ENCODE measurements at regions not wholly inside any gene's neighbourhood (a gene's known extent, or its start where the extent isn't known, plus 50 kb on each side); places are given as distances from the start of the nearest gene placed in this dataset.
A peak's percentile ranks its signal among the peaks of the same experiment; 100 is the strongest.

DNA sequence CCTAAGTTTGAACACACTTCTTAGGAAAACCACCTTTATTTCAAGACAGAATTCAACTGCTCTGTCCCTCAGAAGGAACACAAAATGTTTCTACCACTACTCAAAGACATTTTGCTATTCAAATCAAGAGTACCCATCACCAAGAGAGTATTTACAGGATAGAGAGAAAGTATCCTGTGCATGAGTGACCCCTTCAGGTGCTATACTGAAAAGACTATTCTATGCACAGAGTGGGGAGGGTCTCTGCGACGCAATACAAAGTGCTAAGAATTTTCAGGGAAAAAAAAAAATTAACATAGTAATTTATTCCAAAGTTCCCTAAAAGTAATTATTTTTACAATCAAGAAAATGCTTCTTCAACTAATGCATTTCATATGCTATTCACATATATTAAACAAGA lies 346.4 kb upstream of the FAM241A start:
- Histone ChIP-seq H3K4me3 (no peak overlapping the region), H3K36me3 (ENCODE audit: low read depth) (no peaks in the 10 kb centered on the region), H3K4me1 (ENCODE audit: low read depth) (peaks cover 5% of the 10 kb centered on the region), H3K9me3 (no peaks in the 10 kb centered on the region)
- TF ChIP-seq, protein P1, sequence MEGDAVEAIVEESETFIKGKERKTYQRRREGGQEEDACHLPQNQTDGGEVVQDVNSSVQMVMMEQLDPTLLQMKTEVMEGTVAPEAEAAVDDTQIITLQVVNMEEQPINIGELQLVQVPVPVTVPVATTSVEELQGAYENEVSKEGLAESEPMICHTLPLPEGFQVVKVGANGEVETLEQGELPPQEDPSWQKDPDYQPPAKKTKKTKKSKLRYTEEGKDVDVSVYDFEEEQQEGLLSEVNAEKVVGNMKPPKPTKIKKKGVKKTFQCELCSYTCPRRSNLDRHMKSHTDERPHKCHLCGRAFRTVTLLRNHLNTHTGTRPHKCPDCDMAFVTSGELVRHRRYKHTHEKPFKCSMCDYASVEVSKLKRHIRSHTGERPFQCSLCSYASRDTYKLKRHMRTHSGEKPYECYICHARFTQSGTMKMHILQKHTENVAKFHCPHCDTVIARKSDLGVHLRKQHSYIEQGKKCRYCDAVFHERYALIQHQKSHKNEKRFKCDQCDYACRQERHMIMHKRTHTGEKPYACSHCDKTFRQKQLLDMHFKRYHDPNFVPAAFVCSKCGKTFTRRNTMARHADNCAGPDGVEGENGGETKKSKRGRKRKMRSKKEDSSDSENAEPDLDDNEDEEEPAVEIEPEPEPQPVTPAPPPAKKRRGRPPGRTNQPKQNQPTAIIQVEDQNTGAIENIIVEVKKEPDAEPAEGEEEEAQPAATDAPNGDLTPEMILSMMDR (IDR thresholded peaks at IDR 0.05): no peak
- intact Hi-C loops (cut with DNase I, micrococcal nuclease): no loop called here
- no peak for DNase-seq
- ATAC-seq: no peak

DNA sequence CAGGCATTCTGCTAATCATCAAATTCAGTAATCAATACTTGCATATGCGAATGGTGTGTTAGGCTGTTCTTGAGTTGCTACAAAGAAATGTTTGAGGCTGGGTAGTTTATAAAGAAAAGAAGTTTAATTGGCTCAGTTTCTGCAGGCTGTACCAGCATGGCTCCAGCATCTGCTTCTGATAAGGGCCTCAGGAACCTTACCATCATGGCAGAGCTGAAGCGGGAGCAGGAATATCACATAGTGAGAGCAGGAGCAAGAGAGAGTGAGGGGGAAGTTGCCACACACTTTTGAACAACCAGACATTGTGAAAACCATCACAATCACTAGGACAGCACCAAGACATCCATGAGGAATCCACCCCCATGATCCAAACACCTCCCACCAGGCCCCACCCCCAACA lies 344.7 kb upstream of the FAM241A start:
- H3K36me3 ChIP-seq (ENCODE audit: low read depth): no peaks in the 10 kb centered on the region

DNA sequence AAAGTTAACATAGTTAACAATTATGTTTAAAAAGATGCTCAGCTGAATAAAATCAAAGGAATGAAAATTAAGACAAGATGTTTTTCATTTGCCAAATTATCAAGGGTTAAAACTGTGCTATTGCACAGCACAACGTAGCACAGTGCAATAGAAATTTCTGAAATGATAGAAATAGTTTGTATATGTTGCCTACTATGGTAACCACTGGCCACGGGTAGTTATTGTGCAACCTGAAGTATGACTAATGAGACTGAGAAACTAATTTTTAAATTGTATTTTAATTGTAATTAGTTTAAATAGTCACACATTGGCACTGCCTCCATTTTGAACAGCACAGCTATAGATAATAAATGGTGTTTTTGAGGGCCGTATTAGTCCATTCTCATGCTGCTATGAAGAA lies 343.1 kb upstream of the FAM241A start:
- ATAC-seq: no peak
- Histone ChIP-seq H3K4me1 (ENCODE audit: low read depth) (peaks cover 4% of the 10 kb centered on the region), H3K9me3 (no peaks in the 10 kb centered on the region), H3K4me3 (no peak overlapping the region), H3K36me3 (ENCODE audit: low read depth) (no peaks in the 10 kb centered on the region)
- TF ChIP-seq, protein P1 (IDR thresholded peaks at IDR 0.05): no peak
- no peak for DNase-seq
- intact Hi-C loops (cut with DNase I, micrococcal nuclease): no loop called here

More for the DNA sequence above, 344.7 kb upstream of the FAM241A start:
- H3K4me1 ChIP-seq (ENCODE audit: low read depth): peaks cover 5% of the 10 kb centered on the region
- TF ChIP-seq, protein P1 (IDR thresholded peaks at IDR 0.05): no peak
- intact Hi-C loops (cut with DNase I, micrococcal nuclease): no loop called here
- no peak overlapping the region for H3K4me3 ChIP-seq
- ATAC-seq (no peak), DNase-seq (no peak)
- no peaks in the 10 kb centered on the region for H3K9me3 ChIP-seq

DNA sequence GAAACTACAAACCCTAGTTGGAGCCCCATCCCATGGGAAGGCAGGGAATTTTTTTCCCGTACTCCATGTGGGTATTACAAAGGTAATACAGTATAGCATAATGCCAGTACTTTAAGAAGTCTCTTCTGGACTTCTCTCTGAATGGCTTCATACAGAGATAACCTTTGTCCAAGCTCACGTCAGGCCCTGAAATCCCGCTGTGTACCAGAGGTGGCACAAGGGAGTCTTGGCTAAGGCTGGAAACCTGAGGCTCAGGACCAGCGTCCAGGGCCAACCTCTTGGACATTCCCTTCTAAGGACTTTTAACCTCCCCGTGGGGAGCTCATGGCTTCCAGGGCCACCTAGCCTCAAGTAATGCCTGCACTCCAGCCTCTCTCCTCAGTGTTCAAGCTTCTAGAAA lies 338.9 kb upstream of the FAM241A start:
- intact Hi-C loops (cut with DNase I, micrococcal nuclease): no loop called here
- no peak overlapping the region for H3K4me3 ChIP-seq
- peak; percentile 31 for ATAC-seq
- no peaks in the 10 kb centered on the region for H3K4me1 ChIP-seq (ENCODE audit: low read depth)
- peak in 1 of 3 donors; percentile 16 for DNase-seq
- H3K36me3 ChIP-seq (ENCODE audit: low read depth): no peaks in the 10 kb centered on the region
- H3K9me3 ChIP-seq: no peaks in the 10 kb centered on the region
- TF ChIP-seq, protein P1 (IDR thresholded peaks at IDR 0.05): no peak

DNA sequence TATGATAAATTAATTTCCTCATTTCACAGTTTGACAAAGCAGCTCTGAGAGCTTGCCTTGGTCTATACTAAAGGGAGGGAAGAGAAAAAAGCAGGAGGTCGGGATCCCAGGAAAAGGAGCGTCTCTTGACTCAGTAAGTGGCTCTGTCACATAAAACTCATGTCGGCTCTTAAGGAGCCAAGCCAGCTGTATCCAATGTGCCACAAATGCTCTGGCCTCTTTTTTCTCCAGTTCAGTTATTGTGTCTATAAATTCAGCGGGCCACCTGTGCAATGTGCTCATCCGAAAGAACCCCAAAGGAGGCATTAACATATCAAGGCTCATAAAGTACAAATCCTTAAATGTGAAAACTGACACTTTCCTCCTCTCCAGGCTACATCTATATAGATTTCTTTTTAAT lies 337.7 kb upstream of the FAM241A start:
- Histone ChIP-seq H3K4me3 (no peak overlapping the region), H3K36me3 (ENCODE audit: low read depth) (no peaks in the 10 kb centered on the region), H3K4me1 (ENCODE audit: low read depth) (no peaks in the 10 kb centered on the region), H3K9me3 (no peaks in the 10 kb centered on the region)
- no peak for ATAC-seq
- no peak for DNase-seq
- intact Hi-C loops (cut with DNase I, micrococcal nuclease): no loop called here
- TF ChIP-seq, protein P1 (IDR thresholded peaks at IDR 0.05): no peak

DNA sequence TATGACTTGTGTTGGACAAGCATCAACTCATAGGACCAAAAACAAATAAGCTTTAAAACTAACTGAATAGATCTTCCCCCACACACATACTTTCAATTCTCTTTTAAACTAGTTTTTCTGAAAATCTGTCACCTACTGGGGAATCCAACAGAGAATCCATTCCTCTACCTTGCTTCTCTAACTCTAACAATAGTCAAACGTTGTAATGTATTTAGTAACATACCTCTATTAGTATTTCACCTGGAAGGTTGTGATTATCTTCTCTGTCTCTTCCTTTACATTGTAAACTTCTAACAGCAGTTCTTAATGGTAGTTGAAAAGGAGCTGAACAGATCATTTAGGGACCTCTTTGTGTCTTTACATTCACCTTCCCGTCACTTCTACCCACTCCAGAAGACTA lies 337.1 kb upstream of the FAM241A start:
- H3K36me3 ChIP-seq (ENCODE audit: low read depth): no peaks in the 10 kb centered on the region
- DNase-seq (no peak), ATAC-seq (no peak)
- H3K4me1 ChIP-seq (ENCODE audit: low read depth): no peaks in the 10 kb centered on the region
- no peak overlapping the region for H3K4me3 ChIP-seq
- intact Hi-C loops (cut with DNase I, micrococcal nuclease): no loop called here
- TF ChIP-seq, protein P1 (IDR thresholded peaks at IDR 0.05): no peak
- H3K9me3 ChIP-seq: no peaks in the 10 kb centered on the region

Measured in mucosa of descending colon (tissue), 3 donors.